PC-3 (cell line): ENCODE measurements at regions not wholly inside any gene's neighbourhood (a gene's known extent, or its start where the extent isn't known, plus 50 kb on each side); places are given as distances from the start of the nearest gene placed in this dataset.

ENCODE experiments used
- EZH2 ChIP-seq: fragments of 300-600 bp; sonication (generic); IDR thresholded peaks from one replicate; pipeline ENCODE4 v1.6.1; 2017; ENCODE audit warnings: antibody characterized with exemption, mild to moderate bottlenecking, low read length; ENCODE audit not compliant: unreplicated experiment
- EZH2phosphoT487 ChIP-seq: fragments of 300-600 bp; sonication (generic); IDR thresholded peaks from 2 replicates; pipeline ENCODE4 v1.6.1; 2018; ENCODE audit warnings: mild to moderate bottlenecking, antibody characterized with exemption, low read length, borderline replicate concordance

GRCh38 chr12:34244608-34245007 lies 222.3 kb downstream of the ALG10 start:
- no peak for TF ChIP-seq EZH2phosphoT487
- TF ChIP-seq EZH2, result no peak
